HG03378 (cell line): ENCODE measurements at regions not wholly inside any gene's neighbourhood (a gene's known extent, or its start where the extent isn't known, plus 50 kb on each side); places are given as distances from the start of the nearest gene placed in this dataset.
"Not testable (repeated sequence)": the region's sequence is repeated elsewhere in the genome, so short reads cannot be mapped to it uniquely, and the experiment has no call there.

Experiments
- ATAC-seq: cut with Tn5 transposase; IDR thresholded peaks from one replicate; pipeline ENCODE4 v1.9.1; 2021; ENCODE audit warnings: mild to moderate bottlenecking, moderate library complexity; ENCODE audit not compliant: unreplicated experiment

DNA sequence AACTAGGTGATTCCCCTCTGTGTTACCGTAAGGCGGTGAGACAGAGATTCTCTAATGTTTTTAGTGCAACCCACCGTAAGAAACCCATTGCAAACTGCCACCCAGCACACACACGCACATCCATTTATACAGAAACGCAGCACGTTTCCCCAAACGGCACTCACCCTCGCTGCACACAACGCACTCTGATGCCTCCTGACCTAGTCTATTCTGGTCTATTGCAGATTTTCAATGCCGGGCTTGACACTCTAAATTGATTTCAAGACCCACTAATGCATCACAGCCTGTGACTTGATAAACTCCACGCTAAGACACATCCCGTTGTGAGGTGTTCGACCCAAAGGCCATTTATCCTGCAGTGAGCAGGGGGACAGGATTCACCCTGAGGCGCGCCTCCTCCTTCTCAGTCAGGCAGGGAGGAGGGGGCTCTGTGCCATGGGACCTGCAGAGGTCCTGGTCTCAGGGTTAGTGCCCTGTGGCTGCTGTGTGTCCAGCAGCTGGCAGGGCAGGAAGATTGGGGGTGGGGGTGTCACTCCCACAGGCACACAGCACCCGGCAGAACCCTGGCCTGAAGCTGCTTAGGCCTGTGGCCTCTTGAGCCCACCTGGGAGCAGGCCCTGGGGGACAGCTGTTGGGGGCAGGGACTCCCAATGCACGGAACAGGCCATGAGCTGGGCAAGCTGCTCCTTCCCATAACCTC is 335.6 kb downstream of the PREX1 start:
- ATAC-seq, result no peak

DNA sequence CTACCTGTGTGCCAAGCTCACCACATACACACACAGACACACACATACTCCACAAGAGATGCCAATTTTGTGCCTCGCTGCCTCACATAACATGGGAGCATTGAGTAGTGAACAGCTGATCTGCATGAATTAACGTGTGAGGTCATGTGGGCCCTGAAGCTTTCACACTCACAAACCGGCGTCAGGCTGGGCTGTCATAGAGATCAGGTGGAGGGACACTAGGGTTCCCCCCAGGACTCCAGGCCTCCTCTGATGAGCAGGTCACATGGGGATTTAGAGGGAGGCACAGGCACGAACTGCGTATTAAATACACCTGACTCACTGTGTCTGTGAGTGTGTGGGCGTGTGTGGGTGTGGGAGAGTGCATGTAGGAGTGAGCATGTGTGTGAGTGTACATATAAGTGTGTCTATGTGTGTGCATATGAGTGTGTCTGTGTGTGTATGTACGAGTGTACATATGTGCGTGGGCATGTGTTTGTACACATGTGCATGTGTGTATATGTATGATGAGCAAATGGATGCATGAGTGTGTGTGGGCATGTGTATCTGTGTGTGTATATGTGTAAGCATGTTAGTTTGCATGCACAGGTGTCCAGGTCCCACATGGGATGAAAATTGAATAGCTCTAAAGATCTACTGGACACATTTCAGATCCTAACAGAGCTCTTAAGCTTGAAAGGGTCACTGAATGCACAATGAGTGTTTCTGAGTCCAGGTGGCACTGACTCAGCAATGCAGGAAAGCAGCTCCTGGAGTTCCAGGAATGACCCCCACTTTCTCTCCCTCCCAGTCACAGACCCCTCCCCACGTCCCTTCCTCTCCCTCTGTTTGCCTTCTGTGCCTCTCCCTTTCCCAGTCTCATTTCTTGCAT is 336.6 kb downstream of the PREX1 start:
- ATAC-seq, result no peak

GRCh38 chr20:48490341-48490740 is 337.5 kb downstream of the PREX1 start:
- not testable (repeated sequence) for ATAC-seq

DNA sequence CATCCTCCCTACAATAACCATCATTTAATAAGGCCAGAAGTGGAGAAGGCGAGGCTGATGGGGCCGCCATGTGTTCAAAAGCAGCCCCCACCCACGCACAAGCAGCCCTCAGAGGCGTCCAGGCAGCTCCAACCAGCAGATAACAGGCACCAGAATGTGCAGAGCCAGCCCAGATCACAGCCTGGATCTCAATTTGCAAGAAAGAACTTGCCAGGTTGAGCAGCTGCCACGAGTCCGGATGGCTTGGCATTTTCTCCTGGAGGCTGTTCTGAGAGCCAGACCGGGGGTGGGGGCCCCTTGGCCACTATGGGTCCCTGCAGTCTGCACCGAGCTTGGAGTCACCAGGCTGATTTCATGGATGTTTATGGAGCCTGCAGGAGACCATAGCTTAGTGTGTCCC is 338.1 kb downstream of the PREX1 start:
- no peak for ATAC-seq

DNA sequence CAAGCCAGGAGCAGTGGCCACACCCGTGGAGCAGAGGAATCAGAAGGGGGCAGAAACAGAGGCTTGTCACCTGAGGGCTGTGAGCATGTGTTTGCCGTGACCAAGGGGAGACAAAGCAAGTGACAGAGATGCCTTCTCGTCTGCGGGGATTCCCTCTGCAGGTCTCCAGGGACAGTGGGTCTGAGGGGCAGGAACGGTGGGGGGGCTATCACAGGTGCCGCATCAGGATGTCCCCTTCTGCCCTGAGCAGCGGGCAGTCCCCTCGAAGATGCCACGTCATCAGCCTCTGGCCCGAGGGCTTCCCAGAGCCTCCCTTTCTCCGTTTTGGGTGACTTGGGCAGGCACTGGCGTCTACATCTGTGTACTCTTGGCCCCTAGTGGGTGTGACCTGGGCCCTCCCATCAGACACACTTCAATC is 338.7 kb downstream of the PREX1 start:
- peak; percentile 28 for ATAC-seq

DNA sequence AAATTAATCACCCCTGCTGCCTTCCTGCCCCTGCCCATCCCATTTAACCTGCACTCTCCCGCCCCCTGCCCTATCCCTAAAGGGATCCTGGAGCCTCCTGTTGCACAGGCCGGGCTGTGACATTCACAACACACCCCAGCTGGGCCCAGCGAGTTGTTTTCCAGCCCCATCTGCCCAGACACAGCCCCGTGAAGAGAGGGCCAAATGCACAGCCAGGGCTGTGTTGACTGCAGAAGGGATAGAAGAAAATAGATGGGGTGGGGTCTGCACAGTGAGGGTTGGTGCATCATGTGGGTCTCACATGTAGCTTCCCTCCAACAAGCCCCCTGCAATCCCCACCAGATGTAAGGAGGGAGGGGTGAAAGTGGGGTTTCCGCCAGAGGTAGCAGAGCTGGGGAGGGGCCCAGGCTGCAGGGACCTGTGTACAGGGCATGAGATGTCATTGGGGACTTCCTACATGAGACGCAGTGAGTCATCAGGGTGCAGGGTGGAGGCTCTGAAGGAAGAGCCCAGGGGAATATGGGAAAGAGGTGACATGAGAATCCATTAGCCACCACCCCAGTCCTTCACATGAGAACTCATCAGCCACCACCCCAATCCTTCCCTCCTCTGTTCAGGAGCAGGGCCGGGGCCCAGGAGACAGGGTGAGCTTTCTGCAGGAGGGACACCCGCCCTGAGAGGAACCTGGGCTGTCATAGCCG is 339.3 kb downstream of the PREX1 start:
- ATAC-seq, result peak; percentile 65

DNA sequence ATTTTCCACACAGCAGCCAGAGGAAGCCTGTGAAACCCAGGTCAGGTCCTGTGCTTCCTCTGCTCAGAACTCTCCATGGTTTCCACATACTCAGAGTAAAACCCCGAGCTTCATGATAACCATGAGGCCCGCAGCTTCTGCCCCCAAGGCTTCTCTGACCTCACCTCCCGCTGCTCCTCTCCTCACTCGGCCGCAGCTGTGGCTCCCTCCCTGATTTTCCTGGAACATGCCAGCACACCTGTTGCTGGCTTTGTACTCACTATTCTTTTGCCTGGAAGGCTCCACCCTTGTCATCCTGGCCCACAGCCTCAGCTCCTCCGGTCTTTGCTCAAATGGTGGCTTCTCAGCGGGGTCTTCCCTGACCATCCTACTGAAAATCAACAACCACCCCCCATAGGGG is 341.7 kb downstream of the PREX1 start:
- ATAC-seq, result no peak

DNA sequence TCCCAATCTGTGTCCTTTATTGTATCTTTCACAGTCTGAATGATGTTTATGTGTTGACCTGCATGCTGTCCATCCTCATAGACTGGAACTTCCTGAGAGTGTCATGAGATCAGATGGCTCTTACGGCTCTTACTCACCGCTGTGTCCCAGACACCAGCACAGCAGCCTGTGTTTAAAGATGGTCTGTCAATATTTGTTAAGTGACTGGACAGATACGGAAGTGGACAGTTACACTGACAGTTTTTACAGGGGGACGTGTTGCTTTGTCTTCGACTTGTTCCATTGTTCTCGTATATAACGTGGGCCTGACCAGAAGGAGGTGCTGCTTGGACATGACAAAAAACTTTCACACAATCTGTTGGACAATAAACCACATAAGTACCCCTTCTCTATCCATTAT is 342.6 kb downstream of the PREX1 start:
- not testable (repeated sequence) for ATAC-seq

- no peak for ATAC-seq
Observed at GRCh38 chr20:48483334-48484066, 344.3 kb downstream of the PREX1 start.

GRCh38 chr20:48482790-48483189 is 345.0 kb downstream of the PREX1 start:
- no peak for ATAC-seq

DNA sequence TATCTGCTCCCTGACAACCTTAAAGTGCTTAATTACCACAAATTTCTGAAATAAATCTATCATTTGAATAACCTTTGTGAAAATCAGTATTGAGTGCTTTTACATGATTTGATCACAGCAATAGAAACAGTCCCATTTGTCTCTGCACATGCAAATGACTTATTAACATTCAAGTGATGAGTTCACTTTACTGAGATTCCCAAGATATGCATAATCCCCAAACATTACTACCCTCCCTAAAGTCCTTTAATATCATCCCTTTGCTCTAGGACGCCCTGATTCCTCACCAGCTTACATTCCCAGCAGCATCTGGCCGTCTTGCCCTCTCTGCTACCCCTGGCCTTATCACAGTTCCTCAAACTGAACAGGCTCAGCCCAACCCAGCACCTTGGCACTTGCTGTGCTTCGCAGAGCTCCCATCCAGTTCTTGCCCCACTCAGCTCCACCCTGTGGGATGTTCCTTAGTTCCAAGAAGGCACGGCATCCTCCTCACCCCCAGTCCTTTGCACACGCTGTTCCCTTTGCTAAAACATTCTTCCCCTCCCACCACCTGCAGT is 347.5 kb downstream of the PREX1 start:
- no peak for ATAC-seq

DNA sequence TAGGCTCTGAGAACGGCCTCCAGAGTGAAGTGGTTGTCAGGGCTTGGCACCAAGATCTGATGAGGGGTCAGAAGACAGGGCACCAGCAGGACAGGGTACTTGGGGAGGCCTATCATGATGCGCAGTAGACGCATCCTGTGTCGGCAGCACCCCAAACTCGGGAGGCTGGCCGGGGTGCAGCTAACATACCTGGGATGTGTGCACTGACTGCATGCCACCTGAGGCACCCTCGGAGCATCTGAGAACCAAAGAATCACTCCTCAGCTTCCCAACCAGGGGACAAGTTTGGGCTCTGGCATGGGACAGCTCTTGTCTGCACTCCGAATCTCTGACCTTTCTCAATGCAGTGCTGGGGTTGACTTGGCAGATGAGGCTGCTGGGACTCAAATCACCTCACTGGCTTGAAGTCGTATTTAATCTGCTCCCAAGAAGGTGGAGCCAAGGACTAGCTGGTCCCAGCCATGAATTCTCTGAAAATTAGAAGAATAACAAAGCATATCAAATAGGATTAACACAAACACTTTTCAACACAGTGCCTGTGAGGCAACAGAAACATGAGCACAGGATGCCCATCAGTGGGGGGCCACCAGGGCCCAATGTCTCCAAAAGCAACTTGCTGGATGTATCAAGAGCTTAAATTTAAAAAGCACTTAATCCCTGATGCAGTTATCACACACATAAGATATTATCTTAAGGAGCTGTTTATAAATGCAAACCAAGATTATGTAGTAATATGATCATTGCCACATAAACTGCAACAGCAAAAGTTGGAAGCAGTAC is 348.8 kb downstream of the PREX1 start:
- no peak for ATAC-seq

- ATAC-seq, result no peak
Observed at GRCh38 chr20:48478370-48478769, 349.4 kb downstream of the PREX1 start.

- ATAC-seq, result no peak
Observed at GRCh38 chr20:48476854-48477253, 350.9 kb downstream of the PREX1 start.

- no peak for ATAC-seq
Observed at GRCh38 chr20:48474022-48474421, 353.8 kb downstream of the PREX1 start.

DNA sequence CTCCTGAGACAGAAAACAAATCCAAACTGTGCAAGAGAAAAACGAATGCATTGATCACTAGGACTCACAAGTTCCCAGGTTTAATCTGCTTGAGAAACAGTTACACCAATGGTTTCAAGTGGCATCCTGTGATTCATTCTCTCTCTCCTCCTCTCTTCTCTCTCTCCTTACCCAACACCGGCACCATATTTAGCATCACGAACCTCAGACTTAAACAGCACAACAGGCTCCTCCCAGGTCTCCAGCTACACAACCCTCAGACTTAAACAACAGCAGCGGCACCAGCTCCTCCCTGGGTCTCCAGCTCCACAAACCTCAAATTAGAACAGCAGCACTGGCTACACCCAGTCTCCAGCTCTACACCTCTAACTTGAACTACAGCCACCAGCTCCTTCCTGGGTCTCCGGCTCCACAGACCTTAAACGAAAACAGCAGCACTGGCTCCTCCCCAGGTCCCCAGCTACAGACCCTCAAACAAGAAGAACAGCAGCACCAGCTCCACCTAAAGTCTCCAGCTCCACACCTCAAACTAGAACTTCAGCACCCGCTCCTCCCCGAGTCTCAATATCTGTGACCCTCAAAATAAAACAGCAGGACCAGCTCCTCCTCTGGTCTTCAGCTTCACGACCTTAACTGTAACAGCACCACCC is 355.9 kb downstream of the PREX1 start:
- no peak for ATAC-seq

GRCh38 chr20:48471176-48471575 is 356.6 kb downstream of the PREX1 start:
- ATAC-seq, result no peak

- no peak for ATAC-seq
Observed at GRCh38 chr20:48470141-48470540, 357.7 kb downstream of the PREX1 start.

DNA sequence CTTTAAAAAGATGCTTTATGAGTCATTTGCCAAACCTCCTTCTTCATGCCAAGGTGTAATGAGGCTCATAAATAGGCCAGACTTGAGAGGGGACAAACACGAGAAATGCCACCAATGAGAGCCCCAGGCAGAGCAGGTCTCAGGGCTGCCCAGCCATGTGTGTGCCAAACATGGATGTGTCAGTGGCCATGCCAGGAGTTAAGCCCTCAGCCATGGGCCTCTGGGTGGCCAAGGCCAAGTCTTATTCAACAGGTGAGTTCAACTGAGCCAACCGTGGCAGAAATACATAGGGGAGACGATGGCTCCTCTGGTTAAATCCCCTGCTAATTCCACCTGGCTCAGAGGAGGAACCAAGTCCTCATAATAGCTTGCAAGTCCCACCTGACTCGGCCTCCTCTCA is 358.8 kb downstream of the PREX1 start:
- ATAC-seq, result no peak
